ENCODE measurements at regions not wholly inside any gene's neighbourhood (a gene's known extent, or its start where the extent isn't known, plus 50 kb on each side); places are given as distances from the start of the nearest gene placed in this dataset.

- TF ChIP-seq, protein P1, sequence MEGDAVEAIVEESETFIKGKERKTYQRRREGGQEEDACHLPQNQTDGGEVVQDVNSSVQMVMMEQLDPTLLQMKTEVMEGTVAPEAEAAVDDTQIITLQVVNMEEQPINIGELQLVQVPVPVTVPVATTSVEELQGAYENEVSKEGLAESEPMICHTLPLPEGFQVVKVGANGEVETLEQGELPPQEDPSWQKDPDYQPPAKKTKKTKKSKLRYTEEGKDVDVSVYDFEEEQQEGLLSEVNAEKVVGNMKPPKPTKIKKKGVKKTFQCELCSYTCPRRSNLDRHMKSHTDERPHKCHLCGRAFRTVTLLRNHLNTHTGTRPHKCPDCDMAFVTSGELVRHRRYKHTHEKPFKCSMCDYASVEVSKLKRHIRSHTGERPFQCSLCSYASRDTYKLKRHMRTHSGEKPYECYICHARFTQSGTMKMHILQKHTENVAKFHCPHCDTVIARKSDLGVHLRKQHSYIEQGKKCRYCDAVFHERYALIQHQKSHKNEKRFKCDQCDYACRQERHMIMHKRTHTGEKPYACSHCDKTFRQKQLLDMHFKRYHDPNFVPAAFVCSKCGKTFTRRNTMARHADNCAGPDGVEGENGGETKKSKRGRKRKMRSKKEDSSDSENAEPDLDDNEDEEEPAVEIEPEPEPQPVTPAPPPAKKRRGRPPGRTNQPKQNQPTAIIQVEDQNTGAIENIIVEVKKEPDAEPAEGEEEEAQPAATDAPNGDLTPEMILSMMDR (IDR thresholded peaks at IDR 0.05): no peak
- TF ChIP-seq POLR2A (IDR thresholded peaks at IDR 0.05): no peak
Measured at GRCh38 chr12:72111706-72112105, 160.5 kb upstream of the TRHDE start.

All from tibial nerve (tissue), 3 donors.